ENCODE measurements at regions not wholly inside any gene's neighbourhood (a gene's known extent, or its start where the extent isn't known, plus 50 kb on each side); places are given as distances from the start of the nearest gene placed in this dataset.

- ATAC-seq (ENCODE audit: low FRiP score) = no peak
- DNase-seq (ENCODE audit: low spot score) = no peak
- TF ChIP-seq, protein P1, sequence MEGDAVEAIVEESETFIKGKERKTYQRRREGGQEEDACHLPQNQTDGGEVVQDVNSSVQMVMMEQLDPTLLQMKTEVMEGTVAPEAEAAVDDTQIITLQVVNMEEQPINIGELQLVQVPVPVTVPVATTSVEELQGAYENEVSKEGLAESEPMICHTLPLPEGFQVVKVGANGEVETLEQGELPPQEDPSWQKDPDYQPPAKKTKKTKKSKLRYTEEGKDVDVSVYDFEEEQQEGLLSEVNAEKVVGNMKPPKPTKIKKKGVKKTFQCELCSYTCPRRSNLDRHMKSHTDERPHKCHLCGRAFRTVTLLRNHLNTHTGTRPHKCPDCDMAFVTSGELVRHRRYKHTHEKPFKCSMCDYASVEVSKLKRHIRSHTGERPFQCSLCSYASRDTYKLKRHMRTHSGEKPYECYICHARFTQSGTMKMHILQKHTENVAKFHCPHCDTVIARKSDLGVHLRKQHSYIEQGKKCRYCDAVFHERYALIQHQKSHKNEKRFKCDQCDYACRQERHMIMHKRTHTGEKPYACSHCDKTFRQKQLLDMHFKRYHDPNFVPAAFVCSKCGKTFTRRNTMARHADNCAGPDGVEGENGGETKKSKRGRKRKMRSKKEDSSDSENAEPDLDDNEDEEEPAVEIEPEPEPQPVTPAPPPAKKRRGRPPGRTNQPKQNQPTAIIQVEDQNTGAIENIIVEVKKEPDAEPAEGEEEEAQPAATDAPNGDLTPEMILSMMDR (IDR thresholded peaks at IDR 0.05) = no peak
Measured at GRCh38 chr12:115023279-115024265, 339.6 kb upstream of the TBX3 start.

DNA sequence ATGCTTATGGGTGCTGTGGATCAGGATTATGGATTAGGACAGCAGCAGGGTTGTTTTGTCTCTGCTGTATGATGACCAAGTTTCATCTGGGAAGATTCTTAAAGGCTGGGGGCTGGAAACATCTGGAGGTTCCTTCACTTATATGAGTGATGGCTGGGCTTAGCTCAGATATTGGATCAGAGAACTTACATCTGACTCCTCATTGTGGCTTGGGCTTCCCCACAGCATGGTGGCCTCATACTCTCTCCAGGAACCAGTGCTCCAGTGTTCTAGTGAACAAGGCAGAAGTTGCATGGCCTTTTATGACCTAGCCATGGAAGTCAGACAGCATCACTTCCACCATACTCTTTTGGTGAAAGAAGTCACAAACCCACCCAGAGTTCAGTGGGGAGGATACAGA is 336.1 kb upstream of the TBX3 start:
- no peak for DNase-seq (ENCODE audit: low spot score)

GRCh38 chr12:115017346-115017745 is 333.4 kb upstream of the TBX3 start:
- DNase-seq (ENCODE audit: low spot score) = no peak
- no peak for ATAC-seq (ENCODE audit: low FRiP score)

More for the DNA sequence above, 336.1 kb upstream of the TBX3 start:
- no peak for ATAC-seq (ENCODE audit: low FRiP score)
- TF ChIP-seq, protein P1 (IDR thresholded peaks at IDR 0.05) = no peak

GRCh38 chr12:115013236-115013981 is 329.4 kb upstream of the TBX3 start:
- ATAC-seq (ENCODE audit: low FRiP score) (no peak), DNase-seq (ENCODE audit: low spot score) (no peak)
- TF ChIP-seq, protein P1 (IDR thresholded peaks at IDR 0.05) = no peak

More at GRCh38 chr12:115017346-115017745, 333.4 kb upstream of the TBX3 start:
- TF ChIP-seq, protein P1 (IDR thresholded peaks at IDR 0.05) = no peak

- no peak for ATAC-seq (ENCODE audit: low FRiP score)
- no peak for DNase-seq (ENCODE audit: low spot score)
- TF ChIP-seq, protein P1 (IDR thresholded peaks at IDR 0.05) = no peak
Measured at GRCh38 chr12:115012861-115013235, 328.9 kb upstream of the TBX3 start.

DNA sequence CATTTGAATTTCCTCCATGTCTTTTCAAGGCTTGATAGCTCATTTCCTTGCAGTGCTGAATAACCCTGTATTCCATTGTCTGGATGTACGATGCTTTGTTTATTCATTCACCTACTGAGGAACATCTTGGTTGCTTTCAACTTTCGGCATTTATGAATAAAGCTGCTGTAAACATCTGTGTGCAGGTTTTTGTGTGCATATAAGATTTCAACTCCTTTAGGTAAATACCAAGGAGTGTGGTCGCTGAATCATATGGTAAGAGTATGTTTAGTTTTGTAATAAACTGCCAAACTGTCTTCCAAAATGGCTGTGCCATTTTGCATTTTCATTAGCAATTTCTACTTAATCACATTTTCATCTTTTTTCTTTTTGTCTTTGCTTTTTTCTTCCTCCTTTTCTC is 327.7 kb upstream of the TBX3 start:
- TF ChIP-seq, protein P1 (IDR thresholded peaks at IDR 0.05) = no peak
- no peak for DNase-seq (ENCODE audit: low spot score)

More for the DNA sequence above, 327.7 kb upstream of the TBX3 start:
- ATAC-seq (ENCODE audit: low FRiP score) = no peak

Measured in omental fat pad (tissue), 3 donors.